ENCODE measurements at regions not wholly inside any gene's neighbourhood (a gene's known extent, or its start where the extent isn't known, plus 50 kb on each side); places are given as distances from the start of the nearest gene placed in this dataset.

GRCh38 chr5:92904021-92904420 lies 677.0 kb downstream of the NR2F1-AS1 start:
- no peak for TF ChIP-seq CTCF (conservative IDR thresholded peaks at IDR 0.05; ENCODE audit: low read length)
- no peak for TF ChIP-seq EZH2phosphoT487 (IDR thresholded peaks at IDR 0.05; ENCODE audit: borderline replicate concordance, low read depth, low read length)

Measured in OCI-LY7 (cell line).